HPDE6-E6E7 (cell line): ENCODE measurements at regions not wholly inside any gene's neighbourhood (a gene's known extent, or its start where the extent isn't known, plus 50 kb on each side); places are given as distances from the start of the nearest gene placed in this dataset.

Source experiments
- DNase-seq: peaks from one replicate; pipeline ENCODE4 v3.0.0; 2011; ENCODE audit warnings: missing footprints; ENCODE audit errors: extremely low spot score

DNA sequence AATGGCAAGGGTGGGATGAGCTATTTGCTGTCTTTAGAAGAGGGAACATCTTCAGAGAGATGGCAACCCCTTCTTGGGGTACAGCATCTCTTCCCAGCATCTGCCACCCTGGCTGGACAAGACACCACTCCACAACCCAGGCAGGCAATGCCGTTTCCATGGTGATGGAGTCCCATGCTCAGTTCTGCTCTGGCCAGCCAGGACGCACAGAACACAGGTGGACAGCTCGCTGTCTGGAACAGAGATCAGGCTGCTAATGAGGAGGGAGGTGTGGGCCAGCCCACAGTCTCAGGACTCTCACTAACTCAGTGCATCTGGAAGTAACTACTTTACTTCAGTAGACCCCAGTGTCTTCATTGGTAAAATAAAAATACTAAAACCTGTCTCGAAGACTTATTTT lies 321.0 kb upstream of the CPEB2 start:
- no peak for DNase-seq

DNA sequence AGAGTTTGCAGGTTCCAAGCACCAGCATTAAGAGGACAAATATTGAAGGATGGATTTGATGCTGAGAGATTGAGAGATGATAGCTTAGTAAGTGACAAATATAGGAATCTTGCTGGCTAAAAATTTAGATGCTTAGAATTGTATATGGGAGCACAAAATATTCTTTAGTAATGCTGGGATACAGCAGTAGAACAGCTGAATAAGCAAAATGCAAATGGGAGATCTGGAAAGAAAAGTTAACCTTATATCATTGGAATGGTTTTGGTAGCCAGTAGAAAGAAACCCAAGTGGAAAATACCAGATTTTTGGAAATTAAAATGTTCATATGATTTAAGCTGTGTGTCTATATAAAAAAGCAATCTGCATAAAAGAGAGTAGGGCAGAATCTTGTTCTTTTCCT lies 308.6 kb upstream of the CPEB2 start:
- DNase-seq, result no peak

DNA sequence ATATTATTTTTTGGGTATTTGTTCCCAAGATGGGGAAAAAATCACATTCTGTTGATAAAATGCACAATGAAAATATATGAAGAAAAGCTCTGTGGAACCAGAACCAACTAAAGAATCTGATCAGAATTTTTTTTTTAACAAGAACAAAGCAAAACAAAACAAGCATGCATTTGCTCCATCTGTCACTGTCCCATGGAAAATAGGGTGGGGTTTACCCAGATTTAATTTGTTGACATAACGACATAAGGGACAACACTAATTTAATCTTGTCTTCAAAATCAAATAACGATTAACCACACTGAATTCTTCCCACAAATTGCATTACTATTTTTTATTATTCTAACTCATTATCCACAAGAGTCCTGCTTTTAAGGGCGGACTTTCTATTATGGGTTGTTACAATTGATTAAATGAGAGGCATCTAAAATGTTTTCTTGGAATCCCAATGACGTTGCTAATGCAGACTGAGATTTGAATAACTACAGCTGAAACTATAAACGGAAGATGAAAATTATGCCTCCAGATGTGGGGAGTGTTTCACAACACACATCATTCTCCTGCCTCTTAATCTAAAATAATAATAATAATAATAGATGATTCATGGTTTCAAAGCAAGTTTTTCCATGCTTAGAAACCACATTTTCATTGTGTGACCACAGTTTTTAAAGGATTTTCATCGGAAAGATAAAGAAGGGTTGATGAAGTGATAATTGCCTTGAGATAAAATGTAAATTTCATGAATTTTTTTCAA lies 307.0 kb upstream of the CPEB2 start:
- no peak for DNase-seq

DNA sequence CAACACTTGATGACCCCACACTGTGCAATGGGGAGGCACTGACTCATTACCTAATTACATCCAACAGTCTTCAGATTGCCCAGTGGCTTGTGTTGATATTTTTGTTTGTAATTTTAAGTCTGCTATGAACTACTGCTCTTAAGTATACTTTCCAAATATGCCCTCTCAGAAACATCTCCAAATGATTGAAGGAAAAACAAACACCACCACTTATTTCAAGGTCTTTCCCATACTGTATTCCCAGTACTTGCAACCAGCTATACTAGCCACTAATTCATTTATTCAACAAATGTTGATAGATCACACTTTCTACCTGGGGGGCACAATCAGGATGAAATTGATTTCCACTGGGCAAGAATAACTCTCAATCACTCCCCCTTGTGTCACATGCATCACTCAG lies 302.2 kb upstream of the CPEB2 start:
- DNase-seq, result no peak

DNA sequence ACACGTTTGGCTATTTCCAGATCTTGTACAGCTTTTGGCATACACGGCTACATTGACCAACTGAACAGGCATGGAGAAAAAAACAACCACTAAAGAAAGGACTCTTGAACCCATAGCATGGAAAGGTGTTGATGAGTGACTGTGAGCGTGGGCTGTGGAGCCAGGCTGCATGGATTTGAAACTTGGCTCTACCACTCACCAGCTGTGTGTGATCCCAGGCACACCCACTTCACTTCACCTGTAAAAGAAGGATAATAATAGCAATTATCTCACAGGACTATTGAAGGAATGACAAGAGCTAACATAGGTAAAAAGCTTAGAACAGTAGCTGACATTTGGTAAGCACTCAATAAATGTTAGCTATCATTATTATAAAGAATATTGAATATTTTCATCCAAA lies 301.7 kb upstream of the CPEB2 start:
- DNase-seq, result no peak

DNA sequence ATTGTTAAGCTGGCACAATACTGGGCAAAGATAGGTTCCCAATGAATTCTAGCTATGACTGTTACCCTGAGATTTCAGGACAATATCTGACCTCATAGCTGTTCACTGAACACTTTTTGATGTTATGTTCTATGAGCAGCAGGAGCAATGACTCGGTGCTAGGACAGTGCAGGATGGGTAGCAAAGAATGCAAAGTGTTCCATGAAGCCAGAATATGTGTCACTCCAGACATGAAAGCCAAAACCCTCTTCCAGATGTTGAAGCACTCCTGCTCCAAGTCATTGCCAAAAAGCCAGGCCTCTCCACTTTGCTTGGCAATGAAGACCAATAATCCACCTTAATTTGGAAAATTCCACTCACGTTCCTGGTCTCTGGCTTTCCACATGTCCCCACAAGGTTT lies 300.9 kb upstream of the CPEB2 start:
- no peak for DNase-seq

DNA sequence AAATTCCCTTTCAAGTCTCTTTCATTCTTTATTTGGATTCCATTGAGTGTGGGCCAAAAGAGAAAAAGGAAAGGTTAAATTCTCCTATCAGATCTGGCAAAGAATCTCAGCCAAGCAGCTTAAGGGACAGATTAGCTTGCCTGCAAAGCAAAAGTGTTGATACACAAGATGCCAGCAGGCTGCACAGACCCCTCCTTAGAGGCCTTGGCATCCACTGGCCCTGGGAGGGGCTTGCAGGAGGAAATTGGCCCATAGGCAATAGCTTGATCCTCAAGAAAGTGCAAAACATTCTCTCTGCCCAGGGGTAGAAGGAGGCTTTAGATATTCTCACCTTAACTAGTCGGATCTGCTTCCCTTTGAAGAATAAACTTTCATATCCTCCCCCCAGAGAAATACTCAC lies 300.4 kb upstream of the CPEB2 start:
- DNase-seq, result no peak

DNA sequence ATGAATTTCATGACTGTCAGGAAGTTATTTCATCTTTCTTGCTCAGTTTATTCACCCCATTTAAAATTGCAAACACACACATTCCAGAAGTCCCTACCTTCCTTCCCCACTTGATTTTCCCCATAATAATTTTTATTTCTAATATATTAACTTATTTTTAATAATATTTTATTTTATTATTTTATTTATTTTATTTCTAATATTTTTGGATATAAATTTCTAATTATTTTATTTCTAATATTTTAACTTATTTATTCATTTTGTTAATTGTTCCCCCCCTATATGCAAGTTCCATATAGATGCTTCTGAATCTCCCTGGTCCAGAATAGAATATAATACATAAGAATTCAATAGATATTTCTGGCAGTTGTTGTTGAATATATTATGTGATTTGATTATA lies 293.7 kb upstream of the CPEB2 start:
- no peak for DNase-seq

DNA sequence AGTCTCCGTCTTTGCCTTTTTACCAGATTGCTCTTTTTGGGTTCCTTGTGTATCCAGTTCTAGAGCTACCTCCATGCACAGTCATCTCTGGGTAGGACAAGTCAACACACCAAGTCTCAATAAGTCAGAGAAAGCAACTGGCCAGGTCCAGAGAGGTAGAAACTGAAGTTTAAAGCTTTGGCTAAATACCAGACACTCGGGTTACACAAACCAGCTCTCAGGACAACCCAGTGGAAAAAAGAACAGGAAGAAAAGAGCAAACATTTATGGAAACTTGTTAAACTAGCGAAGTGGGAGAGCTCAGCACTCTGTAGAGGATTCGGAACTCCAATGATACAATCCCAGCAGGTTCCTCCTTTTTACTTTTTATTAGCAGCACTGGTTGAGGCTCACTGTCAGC lies 291.0 kb upstream of the CPEB2 start:
- DNase-seq, result no peak

DNA sequence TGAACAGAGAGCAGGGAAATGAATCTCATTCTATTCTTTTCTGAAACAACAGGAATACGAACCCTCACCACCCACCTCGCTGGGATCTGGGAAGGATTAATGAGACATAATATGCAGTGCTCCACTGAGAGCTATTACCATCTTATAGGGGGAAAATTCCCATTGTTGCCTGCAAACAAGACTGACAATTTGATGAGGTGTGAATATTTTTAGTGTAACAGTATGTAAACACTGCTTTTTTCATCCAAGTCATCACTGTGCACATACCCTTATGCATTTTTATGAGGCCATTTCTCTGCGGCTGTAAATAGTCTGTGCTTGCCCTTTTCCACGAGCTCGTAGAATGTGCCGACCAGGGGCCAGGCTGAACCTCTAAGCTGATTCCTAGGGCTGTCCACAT lies 285.6 kb upstream of the CPEB2 start:
- DNase-seq, result no peak

DNA sequence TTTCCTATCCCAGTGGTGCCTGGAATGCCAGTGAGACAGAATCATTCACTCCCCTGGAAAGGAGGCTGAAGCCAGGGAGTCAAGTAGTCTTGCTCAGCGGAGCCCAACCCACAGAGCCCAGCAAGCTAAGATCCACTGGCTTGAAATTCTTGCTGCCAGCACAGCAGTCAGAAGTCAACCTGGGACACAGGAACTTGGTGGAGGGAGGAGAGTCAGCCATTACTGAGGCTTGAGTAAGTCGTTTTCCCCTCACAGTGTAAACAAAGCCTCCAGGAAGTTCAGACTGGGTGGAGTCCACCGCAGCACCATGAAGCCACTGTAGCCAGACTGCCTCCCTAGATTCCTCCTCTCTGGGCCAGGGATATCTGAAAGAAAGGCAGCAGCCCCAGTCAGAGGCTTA lies 283.2 kb upstream of the CPEB2 start:
- DNase-seq, result no peak

DNA sequence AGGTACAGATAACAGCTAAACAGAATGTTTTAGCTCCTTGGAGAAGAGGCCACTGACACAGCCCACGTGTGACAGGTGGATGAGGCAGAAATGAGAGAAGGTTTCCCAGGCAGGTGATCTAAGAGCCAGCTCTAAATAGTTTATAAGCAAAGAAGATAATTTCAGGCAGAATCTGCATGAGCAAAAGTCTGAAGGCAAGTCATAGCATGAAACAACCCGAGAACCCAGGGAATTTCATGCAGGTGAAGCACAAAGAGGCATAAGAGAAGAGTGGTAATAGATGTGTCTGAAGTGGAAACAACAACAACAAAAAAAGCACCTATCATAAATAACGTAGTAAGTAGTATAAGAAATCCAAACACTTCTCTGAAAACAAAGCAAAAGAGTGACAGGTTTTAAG lies 275.8 kb upstream of the CPEB2 start:
- peak; percentile 69 for DNase-seq

DNA sequence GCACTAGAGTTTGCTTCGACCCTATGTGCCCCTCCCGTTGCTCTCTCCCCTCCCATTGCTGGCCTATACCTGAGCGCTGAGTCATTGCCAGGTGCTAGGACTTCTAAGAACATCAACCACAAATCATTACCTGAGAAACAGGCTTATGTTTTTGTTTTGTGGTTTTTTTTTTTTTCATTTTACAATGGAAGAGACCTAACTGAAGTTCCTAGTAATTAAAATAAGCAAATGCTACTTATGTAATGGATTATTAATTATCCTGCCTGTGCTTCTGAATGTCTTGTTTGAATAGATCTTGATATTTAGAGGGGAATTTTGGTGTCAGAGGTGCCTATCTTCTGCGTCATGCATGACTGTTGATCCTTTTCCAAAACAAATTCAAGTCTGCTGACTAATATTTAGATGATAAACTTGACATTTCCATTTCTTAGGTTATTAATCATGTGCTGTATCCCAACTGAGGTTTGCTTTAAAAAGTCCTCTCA lies 275.4 kb upstream of the CPEB2 start:
- peak; percentile 72 for DNase-seq

DNA sequence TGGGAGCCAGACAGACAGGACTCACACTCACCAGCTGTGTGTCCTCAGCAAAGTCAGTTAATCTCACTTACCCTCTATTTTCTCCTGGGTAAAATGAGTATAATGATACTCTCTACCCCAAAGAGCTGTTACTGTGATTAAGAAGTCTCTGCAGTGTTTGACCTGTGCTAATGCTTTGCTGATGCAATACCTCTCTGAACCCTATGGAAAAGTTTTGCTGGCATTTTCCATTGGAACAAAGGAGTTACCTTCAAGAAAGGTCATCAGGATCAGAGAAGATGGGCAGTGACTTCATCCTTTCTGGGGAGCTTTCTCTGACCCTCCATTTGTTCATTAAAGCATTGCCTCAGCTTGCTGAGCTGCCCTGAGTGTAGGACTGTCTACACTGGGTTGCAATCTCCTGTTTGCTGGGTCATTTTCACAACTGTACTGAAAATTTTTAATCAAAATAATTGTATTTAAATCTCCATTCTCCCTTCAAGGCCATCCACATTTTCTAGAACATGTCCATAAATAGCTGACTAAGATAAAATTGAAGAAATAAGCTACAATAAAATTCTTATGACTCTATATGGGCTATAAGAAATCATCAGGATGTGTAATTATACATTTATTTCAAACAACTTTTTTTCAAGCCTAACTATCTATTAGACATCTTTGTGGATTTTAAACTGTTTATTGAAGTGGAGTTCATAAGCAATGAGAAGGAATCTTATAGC lies 272.8 kb upstream of the CPEB2 start:
- no peak for DNase-seq

DNA sequence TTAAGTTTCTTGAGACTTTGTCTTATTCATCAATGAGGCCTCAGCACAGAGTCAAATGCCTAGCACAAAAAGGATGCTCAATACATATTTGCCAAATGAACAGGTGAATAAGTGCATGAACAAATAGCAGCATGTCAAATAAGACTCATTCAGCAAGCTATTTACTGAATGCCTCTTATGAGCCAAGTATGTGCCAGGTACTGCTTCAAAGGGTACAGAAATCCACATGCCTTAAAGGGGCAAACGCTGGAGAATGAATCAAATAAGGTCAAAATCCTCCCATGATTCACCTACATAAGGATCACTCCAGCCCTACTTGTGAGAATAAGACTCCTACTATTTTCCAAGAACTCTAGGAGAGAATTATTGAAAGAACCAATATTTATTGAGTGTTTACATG lies 260.2 kb upstream of the CPEB2 start:
- no peak for DNase-seq

DNA sequence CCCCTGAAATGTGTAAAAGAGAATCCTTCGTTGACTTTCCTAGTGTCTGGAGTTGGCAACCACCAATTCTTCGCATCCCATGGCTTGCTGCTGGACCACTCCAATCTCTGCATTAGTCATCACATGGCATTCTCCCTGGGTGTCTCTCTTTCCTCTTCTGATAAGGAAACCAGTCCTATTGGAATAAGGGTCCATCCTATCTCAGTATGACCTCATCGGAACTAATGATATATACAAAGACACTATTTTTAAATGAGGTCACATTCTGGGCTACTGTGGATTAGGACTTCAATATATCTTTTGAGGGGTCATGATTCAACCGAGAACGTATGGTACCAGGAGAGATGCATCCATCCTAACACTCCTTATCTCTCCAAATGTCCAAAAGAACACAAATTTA lies 259.1 kb upstream of the CPEB2 start:
- DNase-seq, result no peak

DNA sequence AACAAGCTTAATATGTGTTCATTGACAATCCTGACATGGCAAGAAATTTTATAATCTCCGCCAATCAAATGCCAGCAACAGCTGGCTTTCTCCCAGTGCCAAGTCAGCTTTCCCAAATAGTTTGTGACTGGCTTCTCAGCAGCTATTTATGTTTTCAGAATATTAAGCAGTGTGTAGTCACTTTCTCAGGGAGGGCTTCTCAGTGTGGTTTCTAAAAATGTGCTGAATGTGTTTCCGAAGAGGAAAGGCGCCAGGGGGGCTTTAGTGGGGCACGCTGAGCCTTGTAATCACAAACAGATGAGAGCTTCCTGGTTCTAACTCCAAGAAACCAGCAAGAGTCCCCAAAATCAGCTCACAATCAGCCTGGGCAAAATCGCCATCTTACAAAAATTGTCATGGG lies 258.7 kb upstream of the CPEB2 start:
- DNase-seq, result no peak

DNA sequence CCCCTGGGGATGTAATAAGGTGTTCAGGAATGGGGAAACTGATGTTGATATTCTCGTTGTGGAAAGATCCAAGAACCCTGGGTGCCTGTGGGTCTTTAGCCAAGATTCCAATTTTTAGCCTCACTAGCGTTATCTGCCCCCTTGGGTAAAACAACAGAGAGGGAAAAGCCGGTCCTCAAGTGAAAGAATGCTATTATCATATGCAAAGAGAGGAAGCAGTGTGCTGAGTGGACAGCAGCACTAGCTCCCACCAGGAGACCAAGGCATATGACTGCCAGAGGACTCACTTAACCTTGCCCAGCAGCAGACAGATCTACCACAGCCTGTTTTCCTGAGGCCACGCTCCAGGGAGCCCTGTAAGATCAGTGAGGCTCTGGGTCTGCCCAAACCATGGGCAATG lies 257.9 kb upstream of the CPEB2 start:
- DNase-seq, result no peak

DNA sequence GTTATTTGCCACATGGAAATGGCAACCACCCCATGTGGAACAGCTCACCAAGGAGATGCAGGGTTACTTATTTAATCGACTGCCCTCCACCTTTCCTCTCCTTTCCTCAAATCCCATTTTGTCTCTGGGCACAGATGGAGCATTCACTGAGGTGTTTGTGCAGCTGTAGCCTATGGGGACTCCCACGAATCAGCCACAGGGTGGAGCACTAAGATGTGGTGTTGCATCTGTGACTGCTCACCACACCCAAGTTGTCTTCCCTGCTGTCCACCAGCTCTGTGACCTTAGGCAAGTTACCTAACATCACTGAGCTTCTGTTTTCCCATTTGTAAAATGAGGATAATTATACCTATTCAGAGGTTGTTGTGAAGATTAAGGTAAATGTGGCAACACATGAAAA lies 252.4 kb upstream of the CPEB2 start:
- DNase-seq, result peak; percentile 48

DNA sequence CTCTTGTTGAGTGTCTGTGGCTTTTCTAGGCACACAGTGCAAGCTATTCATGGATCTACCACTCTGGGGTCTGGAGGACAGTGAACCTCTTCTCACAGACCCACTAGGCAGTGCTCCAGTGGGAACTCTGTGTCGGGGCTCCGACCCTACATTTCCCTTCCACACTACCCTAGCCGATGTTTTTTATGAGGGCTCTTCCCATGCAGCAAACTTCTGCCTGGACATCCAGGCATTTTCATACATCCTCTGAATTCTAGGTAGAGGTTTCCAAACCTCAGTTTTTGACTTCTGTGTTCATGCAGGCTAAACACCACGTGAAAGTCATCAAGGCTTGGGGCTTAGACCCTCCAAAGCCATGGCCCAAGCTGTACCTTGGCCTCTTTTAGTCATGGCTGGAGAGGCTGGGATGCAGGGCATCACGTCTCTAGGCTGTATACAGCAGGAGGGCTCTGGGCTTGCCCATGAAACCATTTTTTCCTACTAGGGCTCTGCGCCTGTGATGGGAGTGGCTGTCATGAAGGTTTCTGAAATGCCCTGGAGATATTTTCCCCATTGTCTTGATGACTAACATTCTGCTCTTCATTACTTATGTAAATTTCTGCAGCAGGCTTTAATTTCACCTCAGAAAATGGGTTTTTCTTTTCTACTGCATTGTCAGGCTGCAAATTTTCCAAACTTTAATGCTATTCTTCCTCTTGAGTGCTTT lies 249.8 kb upstream of the CPEB2 start:
- no peak for DNase-seq

DNA sequence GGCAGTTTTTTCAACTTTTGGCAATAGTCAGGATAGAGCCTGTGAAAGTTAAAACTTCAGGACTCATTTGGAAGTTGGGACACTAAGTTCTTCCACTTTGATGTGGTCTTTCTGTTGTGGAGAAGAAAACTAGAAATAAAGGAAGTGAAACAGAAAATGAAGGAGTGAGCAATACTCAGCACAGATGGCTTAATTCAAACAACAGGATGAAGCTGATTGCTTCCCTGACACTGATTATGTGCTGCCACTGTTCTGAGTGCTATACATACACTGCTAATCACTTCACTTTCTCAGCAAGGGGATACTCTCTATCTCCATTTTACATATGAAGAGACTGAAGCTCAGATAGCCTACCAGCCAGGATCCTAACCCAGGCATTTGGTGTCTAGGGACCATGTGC lies 235.1 kb upstream of the CPEB2 start:
- DNase-seq, result no peak

DNA sequence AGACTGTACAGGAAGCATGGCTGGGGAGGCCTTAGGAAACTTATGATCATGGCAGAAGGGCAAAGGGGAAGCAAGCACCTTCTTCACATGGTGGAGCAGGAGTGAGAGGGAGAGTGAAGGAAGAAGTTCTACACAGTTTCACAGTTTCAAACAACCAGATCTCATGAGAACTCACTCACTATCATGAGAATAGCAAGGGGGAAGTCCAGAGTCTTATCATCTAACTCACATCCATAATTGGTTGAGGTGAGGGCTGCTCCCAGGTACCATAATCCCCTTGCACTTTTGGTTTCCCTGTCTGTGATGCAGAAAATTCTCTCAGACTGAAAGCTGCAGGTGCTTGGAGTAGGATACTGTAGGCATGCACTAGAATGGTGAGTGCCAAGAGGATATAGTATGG lies 233.8 kb upstream of the CPEB2 start:
- no peak for DNase-seq

DNA sequence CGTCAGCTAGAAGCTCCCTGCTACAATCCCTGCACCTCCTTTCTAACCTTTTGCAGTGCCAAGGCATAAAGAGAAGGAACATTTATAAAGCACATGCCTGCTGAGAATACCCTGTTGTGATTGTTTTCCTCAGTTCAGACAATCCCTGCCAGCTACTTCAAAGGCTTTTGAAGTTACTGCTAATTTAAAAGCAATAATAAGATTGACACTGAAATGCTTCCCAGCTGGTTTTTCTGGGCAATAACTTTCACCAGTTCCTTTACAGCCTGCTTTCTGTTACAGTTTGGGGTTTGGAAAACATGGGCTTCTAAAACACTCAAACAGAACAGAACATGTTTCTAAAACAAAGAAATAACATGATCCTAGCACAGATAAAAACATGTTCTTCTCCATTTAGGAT lies 232.3 kb upstream of the CPEB2 start:
- no peak for DNase-seq
